Uterus (tissue), 2 donors: ENCODE measurements at regions not wholly inside any gene's neighbourhood (a gene's known extent, or its start where the extent isn't known, plus 50 kb on each side); places are given as distances from the start of the nearest gene placed in this dataset.

Experiments used
- CTCF ChIP-seq, 4 experiments: fragments of 200-600 bp in 2 of 4; fragments of 450-650 bp in 2 of 4; sonication (generic) in 2 of 4; IDR thresholded peaks; one replicate each; pipeline ENCODE4 v1.5.1; 2016 to 2019; ENCODE audit warnings: antibody characterized with exemption in 4 of 4, mild to moderate bottlenecking in 2 of 4, moderate library complexity in 1 of 4
- POLR2A ChIP-seq, 2 donors: fragments of 450-650 bp; IDR thresholded peaks; one replicate each; pipeline ENCODE4 v1.6.1; 2016; ENCODE audit warnings: antibody characterized with exemption in 2 of 2, mild to moderate bottlenecking in 1 of 2, moderate library complexity in 1 of 2

GRCh38 chr1:87796471-87796901 lies 467.8 kb downstream of the LMO4 start:
- TF ChIP-seq CTCF (IDR thresholded peaks at IDR 0.05) (no peak), POLR2A (IDR thresholded peaks at IDR 0.05) (no peak)
